Astrocyte of the hippocampus (primary cell): ENCODE measurements at regions not wholly inside any gene's neighbourhood (a gene's known extent, or its start where the extent isn't known, plus 50 kb on each side); places are given as distances from the start of the nearest gene placed in this dataset.

Experiments
- DNase-seq: peaks from one replicate; pipeline ENCODE4 v3.0.0; 2011; ENCODE audit warnings: low read depth, low spot score

GRCh38 chr1:163406772-163407171 is 85.0 kb downstream of the NUF2 start:
- no peak for DNase-seq

GRCh38 chr1:163408262-163408661 is 86.5 kb downstream of the NUF2 start:
- DNase-seq = no peak

- DNase-seq = peak; percentile 78
Observed at GRCh38 chr1:163410073-163410999, 88.6 kb downstream of the NUF2 start.

GRCh38 chr1:163412221-163412620 is 90.5 kb downstream of the NUF2 start:
- no peak for DNase-seq

- no peak for DNase-seq
Observed at GRCh38 chr1:163414778-163415177, 93.0 kb downstream of the NUF2 start.

- no peak for DNase-seq
Observed at GRCh38 chr1:163421701-163422100, 99.9 kb downstream of the NUF2 start.

GRCh38 chr1:163422738-163423404 is 101.1 kb downstream of the NUF2 start:
- DNase-seq = no peak

- peak; percentile 22 for DNase-seq
Observed at GRCh38 chr1:163426505-163427251, 104.9 kb downstream of the NUF2 start.

- DNase-seq = no peak
Observed at GRCh38 chr1:163427279-163427678, 105.5 kb downstream of the NUF2 start.

- DNase-seq = no peak
Observed at GRCh38 chr1:163436140-163436812, 114.5 kb downstream of the NUF2 start.

GRCh38 chr1:163439471-163439870 is 117.7 kb downstream of the NUF2 start:
- DNase-seq = no peak

- no peak for DNase-seq
Observed at GRCh38 chr1:163440090-163440489, 118.3 kb downstream of the NUF2 start.

GRCh38 chr1:163442231-163442879 is 120.6 kb downstream of the NUF2 start:
- no peak for DNase-seq

- no peak for DNase-seq
Observed at GRCh38 chr1:163442895-163443294, 121.1 kb downstream of the NUF2 start.

GRCh38 chr1:163443863-163444262 is 122.1 kb downstream of the NUF2 start:
- no peak for DNase-seq

- no peak for DNase-seq
Observed at GRCh38 chr1:163444665-163445064, 122.9 kb downstream of the NUF2 start.

- no peak for DNase-seq
Observed at GRCh38 chr1:163450986-163451385, 129.2 kb downstream of the NUF2 start.

GRCh38 chr1:163459539-163459938 is 137.8 kb downstream of the NUF2 start:
- DNase-seq = no peak

- no peak for DNase-seq
Observed at GRCh38 chr1:163467289-163467688, 145.5 kb downstream of the NUF2 start.

- no peak for DNase-seq
Observed at GRCh38 chr1:163471779-163472650, 150.3 kb downstream of the NUF2 start.
